Activated CD4-positive, CD25-positive, alpha-beta regulatory T cell treated with anti-CD3 and anti-CD28 coated beads, Interleukin-2, amount 50 U/mL, for 24 hours (primary cell): ENCODE measurements at regions not wholly inside any gene's neighbourhood (a gene's known extent, or its start where the extent isn't known, plus 50 kb on each side); places are given as distances from the start of the nearest gene placed in this dataset.

Experiments
- ATAC-seq, 2 donors: fragments of 150-1000 bp; cut with Tn5 transposase; one replicate each; pipeline ENCODE4 v1.10.0; 2021; ENCODE audit warnings: mild to moderate bottlenecking in 1 of 2, moderate library complexity in 1 of 2

GRCh38 chrX:5278908-5279307 is 949.8 kb downstream of the NLGN4X start:
- ATAC-seq: no peak

- no peak for ATAC-seq
Measured at GRCh38 chrX:5265324-5265850, 963.3 kb downstream of the NLGN4X start.

- no peak for ATAC-seq
Measured at GRCh38 chrX:5250106-5250505, 978.6 kb downstream of the NLGN4X start.

DNA sequence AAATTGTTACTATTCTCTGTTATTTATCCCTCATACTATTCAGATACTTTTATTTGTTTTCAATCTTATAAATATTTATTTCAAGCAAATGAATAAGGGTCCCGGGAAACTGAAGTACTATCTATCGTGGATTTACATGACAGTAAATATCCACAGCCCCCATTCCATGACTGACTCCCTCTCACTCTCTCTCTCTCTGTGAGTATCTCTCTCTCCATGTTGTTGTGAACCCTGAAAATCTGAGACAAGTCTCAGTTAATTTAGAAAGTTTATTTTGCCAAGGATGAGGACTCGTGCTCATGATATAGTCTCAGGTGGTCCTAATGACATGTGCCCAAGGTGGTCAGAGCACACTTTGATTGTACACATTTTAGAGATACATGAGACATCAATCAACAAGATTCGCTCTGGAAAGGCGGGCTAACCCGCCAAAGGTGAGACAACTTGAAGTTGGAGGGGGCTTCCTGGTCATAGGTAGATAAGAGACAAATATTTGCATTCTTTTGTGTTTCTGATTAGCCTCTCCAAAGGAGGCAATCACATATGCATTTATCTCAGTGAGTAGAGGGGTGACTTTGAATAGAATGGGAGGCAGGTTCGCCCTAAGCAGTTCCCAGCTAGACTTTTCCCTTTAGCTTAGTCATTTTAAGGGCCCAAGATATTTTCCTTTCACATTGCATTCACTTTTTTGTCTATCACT is 986.4 kb downstream of the NLGN4X start:
- no peak for ATAC-seq

- no peak for ATAC-seq
Measured at GRCh38 chrX:5236749-5237148, 991.9 kb downstream of the NLGN4X start.

DNA sequence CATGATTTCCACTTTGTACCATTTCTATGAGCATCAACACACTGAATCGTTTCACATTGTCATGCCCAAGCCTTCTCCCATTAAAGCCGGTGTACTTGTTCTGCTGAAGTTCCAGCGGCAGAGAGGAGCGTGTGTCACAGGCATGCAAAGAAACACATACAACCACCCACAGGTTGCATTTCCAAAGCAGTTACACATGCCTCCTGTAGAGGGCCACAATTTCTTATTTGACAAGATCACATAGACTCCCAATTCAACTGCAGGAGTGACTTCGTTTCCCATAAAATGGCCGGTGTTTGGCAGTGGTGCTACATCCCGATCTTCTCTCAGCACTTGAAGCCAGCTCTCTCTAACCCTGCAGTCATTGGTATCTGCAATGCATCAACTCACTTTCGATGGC is 992.6 kb downstream of the NLGN4X start:
- no peak for ATAC-seq

GRCh38 chrX:5233830-5234229 is 994.8 kb downstream of the NLGN4X start:
- no peak for ATAC-seq

GRCh38 chrX:5220421-5220820 is 1008.2 kb downstream of the NLGN4X start:
- no peak for ATAC-seq

DNA sequence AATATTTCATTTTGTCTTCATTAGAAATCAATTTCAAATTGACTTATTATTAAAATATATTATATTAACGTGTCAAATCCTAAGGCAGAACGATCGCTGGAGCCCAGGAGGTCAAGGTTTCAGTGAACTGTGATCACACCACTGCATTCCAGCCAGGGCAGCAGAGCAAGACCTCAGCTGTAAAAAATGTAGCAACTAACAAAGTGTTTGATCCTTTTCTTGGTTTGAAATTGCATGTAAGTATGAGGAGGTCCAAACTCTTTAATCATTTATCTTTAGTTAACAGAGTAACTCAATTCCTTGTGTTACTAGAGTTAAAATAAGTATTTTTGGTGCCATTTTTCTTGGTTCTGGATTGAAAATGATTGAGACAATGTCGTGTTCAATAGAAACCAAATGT is 1033.9 kb downstream of the NLGN4X start:
- ATAC-seq: no peak

GRCh38 chrX:5180135-5180741 is 1048.4 kb downstream of the NLGN4X start:
- no peak for ATAC-seq

- no peak for ATAC-seq
Measured at GRCh38 chrX:5176766-5177165, 1051.9 kb downstream of the NLGN4X start.

- ATAC-seq: no peak
Measured at GRCh38 chrX:5163663-5164062, 1065.0 kb downstream of the NLGN4X start.

DNA sequence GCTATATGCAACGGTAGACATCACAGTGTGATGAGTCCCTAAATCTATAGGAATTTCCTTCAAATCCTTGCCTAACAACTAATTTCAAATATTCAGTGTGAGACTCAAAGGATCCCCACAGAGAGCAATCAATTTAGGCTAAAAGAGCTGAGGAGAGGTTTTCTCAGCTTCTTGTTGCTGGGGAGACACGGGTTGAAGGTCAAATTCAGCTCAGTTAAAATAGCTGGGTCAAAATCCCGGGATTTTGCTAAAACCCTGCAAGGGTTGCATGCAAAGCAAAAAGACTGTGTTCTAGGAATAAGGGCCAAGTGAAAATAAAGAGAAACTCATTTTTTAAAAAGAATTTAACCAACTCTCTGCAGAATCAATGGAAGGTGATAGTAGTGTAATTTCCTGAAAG is 1073.4 kb downstream of the NLGN4X start:
- no peak for ATAC-seq

DNA sequence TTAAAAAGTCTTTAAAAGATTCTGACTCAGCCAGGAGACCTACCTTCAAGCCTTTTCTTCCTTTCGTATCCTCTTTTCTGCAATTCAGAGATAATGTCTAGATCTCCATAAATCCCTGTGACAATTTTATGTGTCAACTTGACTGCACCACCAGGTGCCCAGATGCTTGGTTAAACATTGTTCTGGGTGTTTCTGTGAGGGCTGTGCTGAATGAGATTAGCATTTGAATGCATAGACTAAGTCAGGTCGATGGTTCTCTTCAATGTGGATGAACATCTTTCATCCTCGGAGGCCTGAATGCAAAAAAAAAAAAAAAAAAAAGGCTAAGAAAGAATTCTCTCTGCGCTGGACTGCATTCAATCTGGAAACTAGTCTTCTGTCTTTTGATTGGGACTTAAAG is 1082.7 kb downstream of the NLGN4X start:
- no peak for ATAC-seq

GRCh38 chrX:5142644-5143043 is 1086.0 kb downstream of the NLGN4X start:
- no peak for ATAC-seq

DNA sequence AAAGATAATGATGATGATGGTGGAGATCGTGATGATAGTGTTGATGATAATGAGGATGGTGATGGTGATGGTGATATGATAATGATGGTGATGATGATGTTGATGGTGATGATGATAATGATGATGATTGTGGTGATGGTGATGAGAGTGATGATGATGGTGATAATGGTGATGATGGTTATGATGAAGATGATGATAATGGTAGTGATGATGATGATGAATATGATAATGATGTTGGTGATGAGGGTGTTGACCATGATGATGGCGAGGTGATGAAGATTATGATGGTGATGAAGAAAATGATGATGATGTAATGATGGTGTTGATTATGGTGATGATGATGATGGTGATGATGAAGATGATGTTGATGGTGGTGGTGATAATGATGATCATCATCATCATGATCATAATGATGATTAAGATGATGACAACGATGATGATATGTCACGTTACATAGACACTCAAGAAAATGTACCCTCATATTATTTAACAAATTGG is 1106.4 kb downstream of the NLGN4X start:
- no peak for ATAC-seq

DNA sequence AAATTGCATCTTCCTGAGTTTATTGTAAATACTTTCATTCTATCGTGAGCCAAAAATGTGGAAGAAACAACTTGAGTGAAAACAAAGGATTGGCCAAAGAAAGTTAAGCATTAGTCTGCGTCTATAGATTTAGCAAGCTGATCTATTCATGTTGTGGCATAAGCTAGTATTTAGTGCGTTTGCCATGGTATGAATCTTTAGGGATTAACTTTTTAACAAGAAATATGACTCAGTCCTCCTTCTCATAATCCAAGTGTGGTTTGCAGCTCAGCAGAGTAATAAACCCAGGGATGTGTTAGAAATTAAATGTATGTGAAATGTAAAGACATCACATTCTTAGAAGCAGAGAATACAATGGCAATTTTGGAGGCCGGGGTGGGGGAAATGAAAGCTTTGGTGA is 1110.9 kb downstream of the NLGN4X start:
- no peak for ATAC-seq

GRCh38 chrX:5113128-5113527 is 1115.5 kb downstream of the NLGN4X start:
- ATAC-seq: no peak

DNA sequence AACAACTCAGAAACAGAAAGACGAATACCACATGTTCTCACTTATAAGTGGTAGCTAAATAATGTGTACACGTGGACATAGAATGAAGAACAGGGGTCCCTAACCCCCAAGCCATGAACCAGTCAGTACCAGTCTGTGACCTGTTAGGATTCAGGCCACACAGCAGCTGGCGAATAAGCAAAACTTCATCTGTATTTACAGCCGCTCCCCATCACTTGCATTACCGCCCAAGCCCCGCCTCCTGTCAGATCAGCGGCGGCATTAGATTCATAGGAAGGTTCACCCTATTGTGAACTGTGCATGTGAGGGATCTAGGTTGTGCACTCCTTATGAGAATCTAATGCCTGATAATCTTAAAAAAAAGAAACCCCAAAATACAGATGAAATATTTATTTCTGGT is 1128.7 kb downstream of the NLGN4X start:
- ATAC-seq: no peak

GRCh38 chrX:5086388-5086787 is 1142.3 kb downstream of the NLGN4X start:
- ATAC-seq: no peak

GRCh38 chrX:5084279-5084678 is 1144.4 kb downstream of the NLGN4X start:
- ATAC-seq: no peak

GRCh38 chrX:5082705-5083104 is 1146.0 kb downstream of the NLGN4X start:
- no peak for ATAC-seq

DNA sequence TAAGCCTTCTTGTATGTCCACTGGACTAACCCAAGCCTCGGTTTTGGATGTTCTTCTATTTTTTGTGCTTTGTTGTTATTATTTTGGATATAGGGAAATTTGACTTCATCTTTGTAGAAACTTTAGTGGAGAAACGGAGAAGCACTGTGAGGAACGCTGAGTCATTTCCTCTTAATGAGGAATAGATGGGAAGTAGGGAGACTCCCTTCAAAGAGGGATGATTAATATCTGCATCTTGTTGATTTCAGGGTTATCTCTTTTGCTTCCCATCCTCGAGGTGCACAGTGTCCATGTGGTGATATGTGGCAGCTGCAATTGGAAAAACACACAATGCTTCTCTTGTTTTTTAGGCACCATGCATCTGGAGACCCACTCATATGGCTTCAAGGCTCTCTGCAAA is 1147.9 kb downstream of the NLGN4X start:
- no peak for ATAC-seq

- ATAC-seq: no peak
Measured at GRCh38 chrX:5068550-5068949, 1160.1 kb downstream of the NLGN4X start.
